H1 (cell line): ENCODE measurements at regions not wholly inside any gene's neighbourhood (a gene's known extent, or its start where the extent isn't known, plus 50 kb on each side); places are given as distances from the start of the nearest gene placed in this dataset.

Source experiments
- CTCF ChIA-PET: fragments of 300-600 bp; sonication (Branson Sonifier 250); formaldehyde crosslinking; loops from one replicate; lab custom pipeline; 2021; ENCODE audit not compliant: partially characterized antibody; lab: Charles Lee
- POLR2A ChIA-PET: fragments of 300-600 bp; sonication (Branson Sonifier 250); formaldehyde crosslinking; loops from one replicate; lab custom pipeline; 2021; ENCODE audit warnings: inconsistent platforms; ENCODE audit not compliant: partially characterized antibody; lab: Charles Lee
- DNase-seq, 2 experiments: peaks; one replicate each; pipeline versions ENCODE4 v3.0.0 to v3.0.0-alpha.2; 2010 to 2022; ENCODE audit warnings: low spot score in 2 of 2, low read depth in 1 of 2, mixed read lengths in 1 of 2
- FAIRE-seq: peaks from 2 replicates; lab custom pipeline; 2011; peaks lifted over from hg19 to GRCh38; lab: Jason Lieb, UNC
- H2AFZ ChIP-seq: 2 replicates; pipeline ENCODE4 v1.8.1; 2012; ENCODE audit warnings: low read length, inconsistent platforms
- H2AK5ac ChIP-seq: 2 replicates; pipeline ENCODE4 v1.6.1; 2013; ENCODE audit warnings: low read depth, low read length
- H2BK120ac ChIP-seq: replicated peaks from 2 replicates; pipeline ENCODE3; 2013; ENCODE audit warnings: low read depth, low read length, inconsistent platforms
- H2BK12ac ChIP-seq: 2 replicates; pipeline ENCODE4 v1.6.1; 2013; ENCODE audit warnings: low read depth, low read length
- H2BK15ac ChIP-seq: 2 replicates; pipeline ENCODE4 v1.6.1; 2013; ENCODE audit warnings: low read length
- H2BK20ac ChIP-seq: 2 replicates; pipeline ENCODE4 v1.6.1; 2013; ENCODE audit warnings: low read length
- H2BK5ac ChIP-seq: 2 replicates; pipeline ENCODE4 v1.6.1; 2013; ENCODE audit warnings: low read depth, low read length
- H3K14ac ChIP-seq: 2 replicates; pipeline ENCODE4 v1.6.1; 2013; ENCODE audit warnings: inconsistent platforms; ENCODE audit not compliant: insufficient read length
- H3K18ac ChIP-seq: 2 replicates; pipeline ENCODE4 v1.6.1; 2013; ENCODE audit warnings: low read length; ENCODE audit errors: extremely low read depth
- H3K23ac ChIP-seq: 2 replicates; pipeline ENCODE4 v1.6.1; 2013; ENCODE audit warnings: inconsistent platforms; ENCODE audit not compliant: insufficient read length
- H3K23me2 ChIP-seq: 2 replicates; pipeline ENCODE4 v1.6.1; 2013; ENCODE audit warnings: low read depth, low read length
- H3K27ac ChIP-seq: 2 replicates; pipeline ENCODE4 v1.6.1; 2011; ENCODE audit warnings: low read depth, low read length, inconsistent platforms
- H3K27me3 ChIP-seq, 4 experiments: replicated peaks in 1 of 4; 1 replicate in 1 of 4; 2 replicates in 3 of 4; pipeline versions ENCODE4 v1.6.1 to v1.8.1; 2011 to 2013; ENCODE audit warnings: low read length in 3 of 4, mild to moderate bottlenecking in 3 of 4, inconsistent platforms in 2 of 4, mixed read lengths in 2 of 4, moderate library complexity in 1 of 4; ENCODE audit not compliant: control insufficient read depth in 3 of 4, insufficient read depth in 3 of 4; ENCODE audit errors: extremely low read depth in 1 of 4
- H3K36me3 ChIP-seq, 4 experiments: 2 replicates each; pipeline versions ENCODE4 v1.6.1 to v1.8.1; 2011 to 2013; ENCODE audit warnings: mild to moderate bottlenecking in 4 of 4, low read length in 3 of 4, moderate library complexity in 2 of 4, control low read depth in 1 of 4, inconsistent platforms in 1 of 4; ENCODE audit not compliant: insufficient read depth in 4 of 4, control insufficient read depth in 2 of 4
- H3K4ac ChIP-seq: replicated peaks from 2 replicates; pipeline ENCODE3; 2013; ENCODE audit warnings: low read length, low read depth, mixed read lengths, inconsistent platforms; ENCODE audit not compliant: insufficient read length
- H3K4me1 ChIP-seq, 4 experiments: replicated peaks in 1 of 4; 1 replicate in 1 of 4; 2 replicates in 3 of 4; pipeline versions ENCODE4 v1.6.1 to v1.8.1; 2011 to 2013; ENCODE audit warnings: low read length in 3 of 4, inconsistent platforms in 2 of 4, mixed read lengths in 1 of 4; ENCODE audit not compliant: insufficient read depth in 4 of 4, control insufficient read depth in 3 of 4
- H3K4me2 ChIP-seq, 2 experiments: 2 replicates each; pipeline versions ENCODE4 v1.6.1 to v1.8.1; 2011 to 2013; ENCODE audit warnings: low read depth in 2 of 2, low read length in 2 of 2, control low read depth in 1 of 2, inconsistent platforms in 1 of 2, mild to moderate bottlenecking in 1 of 2; ENCODE audit not compliant: insufficient read depth in 1 of 2
- H3K4me3 ChIP-seq, 4 experiments: fragments of 200-600, 300-600 bp in 1 of 4; sonication (generic), shearing (Covaris generic), sonication (Bioruptor Twin) in 1 of 4; 2 replicates each; pipeline versions ENCODE4 v1.5.1 to v1.8.1; 2011 to 2016; ENCODE audit warnings: low read length in 4 of 4, low read depth in 3 of 4, control low read depth in 2 of 4, inconsistent platforms in 2 of 4, mild to moderate bottlenecking in 2 of 4, mixed read lengths in 1 of 4, moderate library complexity in 1 of 4; ENCODE audit not compliant: insufficient read depth in 2 of 4; ENCODE audit errors: extremely low read depth in 1 of 4
- H3K56ac ChIP-seq: replicated peaks from 2 replicates; pipeline ENCODE3; 2013; ENCODE audit warnings: low read depth, mild to moderate bottlenecking, mixed read lengths, low read length, inconsistent platforms; ENCODE audit not compliant: insufficient read length
- H3K79me1 ChIP-seq: 2 replicates; pipeline ENCODE4 v1.6.1; 2013; ENCODE audit warnings: low read depth, low read length, control low read depth
- H3K79me2 ChIP-seq, 2 experiments: 2 replicates each; pipeline versions ENCODE4 v1.6.1 to v1.8.1; 2012 to 2013; ENCODE audit warnings: low read length in 2 of 2, mild to moderate bottlenecking in 2 of 2, inconsistent platforms in 1 of 2; ENCODE audit not compliant: insufficient read depth in 2 of 2, control insufficient read depth in 1 of 2
- H3K9ac ChIP-seq, 4 experiments: replicated peaks in 1 of 4; 1 replicate in 1 of 4; 2 replicates in 3 of 4; pipeline versions ENCODE4 v1.6.1 to v1.8.1; 2011 to 2013; ENCODE audit warnings: low read depth in 3 of 4, low read length in 3 of 4, control low read depth in 2 of 4, mild to moderate bottlenecking in 2 of 4, moderate library complexity in 2 of 4, inconsistent platforms in 1 of 4; ENCODE audit errors: extremely low read depth in 1 of 4
- H3K9me3 ChIP-seq, 2 experiments: 2 replicates each; pipeline versions ENCODE4 v1.6.1 to v1.8.1; 2012 to 2013; ENCODE audit warnings: mild to moderate bottlenecking in 2 of 2, moderate library complexity in 2 of 2, control low read depth in 1 of 2, inconsistent platforms in 1 of 2, low read depth in 1 of 2, low read length in 1 of 2, mixed read lengths in 1 of 2; ENCODE audit not compliant: insufficient read depth in 2 of 2
- H4K20me1 ChIP-seq, 2 experiments: replicated peaks in 1 of 2; 2 replicates each; pipeline versions ENCODE3 to v1.8.1; 2011 to 2013; ENCODE audit warnings: inconsistent platforms in 2 of 2, low read length in 2 of 2, mild to moderate bottlenecking in 1 of 2; ENCODE audit not compliant: insufficient read depth in 2 of 2, control insufficient read depth in 1 of 2
- H4K5ac ChIP-seq: 2 replicates; pipeline ENCODE4 v1.6.1; 2013; ENCODE audit warnings: low read length, low read depth, mixed read lengths, inconsistent platforms; ENCODE audit not compliant: insufficient read length
- H4K8ac ChIP-seq: 2 replicates; pipeline ENCODE4 v1.8.0; 2013; ENCODE audit warnings: mild to moderate bottlenecking, moderate library complexity, low read length, inconsistent platforms; ENCODE audit not compliant: insufficient read depth; ENCODE audit errors: extremely low read depth
- H4K91ac ChIP-seq: replicated peaks from 2 replicates; pipeline ENCODE3; 2013; ENCODE audit warnings: low read length, mixed read lengths, inconsistent platforms; ENCODE audit not compliant: insufficient read length
- EP300 ChIP-seq, 2 experiments: IDR thresholded peaks; 1 replicate in 1 of 2; 2 replicates in 1 of 2; pipeline ENCODE4 v1.6.1; 2011 to 2012; ENCODE audit warnings: low read depth in 2 of 2, low read length in 2 of 2, mild to moderate bottlenecking in 2 of 2, borderline replicate concordance in 1 of 2, inconsistent platforms in 1 of 2, moderate library complexity in 1 of 2
- RAD21 ChIP-seq, 2 experiments: IDR thresholded peaks in 1 of 2; conservative IDR thresholded peaks in 1 of 2; 2 replicates each; pipeline ENCODE4 v1.6.1; 2011; ENCODE audit warnings: low read depth in 2 of 2, low read length in 2 of 2, improper control_type of control experiment in 1 of 2, inconsistent platforms in 1 of 2, mild to moderate bottlenecking in 1 of 2, moderate library complexity in 1 of 2
- SP1 ChIP-seq: IDR thresholded peaks from 2 replicates; pipeline ENCODE4 v1.6.1; 2011; ENCODE audit warnings: low read depth, low read length
- WGBS, 2 experiments: shearing (Covaris generic) in 1 of 2; methylation state at CpG; one replicate each; pipeline versions ENCODE4 v1.1.6 to v1.1.7; 2013 to 2015; ENCODE audit warnings: low lambda C conversion rate in 2 of 2, mixed read lengths in 2 of 2, inconsistent platforms in 1 of 2, low coverage in 1 of 2, missing lambda C conversion rate in 1 of 2; ENCODE audit not compliant: insufficient replicate concordance in 2 of 2, insufficient coverage in 1 of 2, insufficient read length in 1 of 2; ENCODE audit errors: extremely low coverage in 1 of 2, missing lambda C conversion rate in 1 of 2; 5-methylcytosine and 5-hydroxymethylcytosine counted together
- TF ChIP-seq, protein P1 (sequence below), 3 experiments: IDR thresholded peaks; 1 replicate in 2 of 3; 2 replicates in 1 of 3; pipeline versions ENCODE4 v1.5.1 to v1.6.1; 2011; ENCODE audit warnings: low read length in 3 of 3, mild to moderate bottlenecking in 3 of 3, inconsistent platforms in 2 of 3, low read depth in 1 of 3, moderate library complexity in 1 of 3; ENCODE audit not compliant: insufficient read depth in 1 of 3; ENCODE audit errors: control extremely low read depth in 1 of 3

DNA sequence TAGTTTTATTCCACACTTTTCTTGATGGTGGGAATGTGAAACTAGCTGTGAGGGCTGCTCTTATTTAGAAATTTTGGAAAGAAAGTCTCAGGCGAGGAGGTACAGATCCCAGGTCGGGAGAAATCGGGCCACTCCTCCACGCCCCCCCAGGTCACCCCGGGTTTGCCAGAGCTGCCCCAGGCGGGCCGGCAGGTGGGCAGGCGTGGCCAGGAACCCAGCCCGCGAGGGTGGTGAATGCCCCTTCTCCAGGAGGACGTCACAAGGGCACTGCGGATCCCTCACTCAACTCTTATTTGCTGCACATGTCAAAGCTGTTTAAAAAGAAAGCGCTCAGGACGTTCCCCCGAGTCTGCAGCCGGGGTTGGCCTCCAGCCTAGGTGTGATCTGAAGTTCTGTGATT, 60.5 kb upstream of the SLCO4A1 start:
- H3K36me3 ChIP-seq, result no peaks in the 10 kb centered on the region
- FAIRE-seq (no peak), DNase-seq (no peak)
- no peak overlapping the region for H4K8ac ChIP-seq
- H2AK5ac ChIP-seq, result no peak overlapping the region
- no peak overlapping the region for H2BK5ac ChIP-seq
- no peak overlapping the region for H3K4me3 ChIP-seq
- H3K79me2 ChIP-seq, result no peaks in the 10 kb centered on the region
- no peak overlapping the region for H3K56ac ChIP-seq
- H2BK120ac ChIP-seq, result no peak overlapping the region
- no peak overlapping the region for H3K4me2 ChIP-seq
- no peak overlapping the region for H4K5ac ChIP-seq
- H3K27ac ChIP-seq, result no peak overlapping the region
- no peak overlapping the region for H3K23ac ChIP-seq
- peaks cover 0 to 15% (median 4%) of the 10 kb centered on the region in 4 experiments; a peak in 5 of 7 replicates for H3K4me1 ChIP-seq
- H4K91ac ChIP-seq, result no peak overlapping the region
- no peak overlapping the region for H3K9ac ChIP-seq
- H3K27me3 ChIP-seq, result no peaks in the 10 kb centered on the region
- ChIA-PET POLR2A (no interaction called here), CTCF (interaction anchor here (0.8 to 1.6 kb wide), 4 partner anchors 24 to 241 kb away, joined by 3 to 11 read pairs (median 3); no protein-coding TSS in a partner anchor)
- 73% methylated on average over 16 of the region's 16 CpGs; no CpG with 5 or more reads in 1 of the 2 experiments for WGBS, 2 experiments
- no peaks in the 10 kb centered on the region for H3K79me1 ChIP-seq
- no peak overlapping the region for H2BK15ac ChIP-seq
- no peak overlapping the region for H3K14ac ChIP-seq
- H3K9me3 ChIP-seq, result no peaks in the 10 kb centered on the region
- H2BK20ac ChIP-seq, result no peak overlapping the region
- H2BK12ac ChIP-seq, result no peak overlapping the region
- H4K20me1 ChIP-seq, result peaks cover 0 to 3% of the 10 kb centered on the region in 2 experiments
- no peak overlapping the region for H3K18ac ChIP-seq
- H3K4ac ChIP-seq, result no peak overlapping the region
- H3K23me2 ChIP-seq, result no peaks in the 10 kb centered on the region
- H2AFZ ChIP-seq, result no peak overlapping the region
- no peak for TF ChIP-seq RAD21 (IDR thresholded peaks at IDR 0.05 in 1 of 2, conservative IDR thresholded peaks at IDR 0.05 in 1 of 2; ENCODE audit: low read depth in 2 of 2, low read length in 2 of 2)
- TF ChIP-seq EP300 (IDR thresholded peaks at IDR 0.05; ENCODE audit: borderline replicate concordance in 1 of 2, low read depth in 2 of 2, low read length in 2 of 2), result no peak
- TF ChIP-seq, protein P1, sequence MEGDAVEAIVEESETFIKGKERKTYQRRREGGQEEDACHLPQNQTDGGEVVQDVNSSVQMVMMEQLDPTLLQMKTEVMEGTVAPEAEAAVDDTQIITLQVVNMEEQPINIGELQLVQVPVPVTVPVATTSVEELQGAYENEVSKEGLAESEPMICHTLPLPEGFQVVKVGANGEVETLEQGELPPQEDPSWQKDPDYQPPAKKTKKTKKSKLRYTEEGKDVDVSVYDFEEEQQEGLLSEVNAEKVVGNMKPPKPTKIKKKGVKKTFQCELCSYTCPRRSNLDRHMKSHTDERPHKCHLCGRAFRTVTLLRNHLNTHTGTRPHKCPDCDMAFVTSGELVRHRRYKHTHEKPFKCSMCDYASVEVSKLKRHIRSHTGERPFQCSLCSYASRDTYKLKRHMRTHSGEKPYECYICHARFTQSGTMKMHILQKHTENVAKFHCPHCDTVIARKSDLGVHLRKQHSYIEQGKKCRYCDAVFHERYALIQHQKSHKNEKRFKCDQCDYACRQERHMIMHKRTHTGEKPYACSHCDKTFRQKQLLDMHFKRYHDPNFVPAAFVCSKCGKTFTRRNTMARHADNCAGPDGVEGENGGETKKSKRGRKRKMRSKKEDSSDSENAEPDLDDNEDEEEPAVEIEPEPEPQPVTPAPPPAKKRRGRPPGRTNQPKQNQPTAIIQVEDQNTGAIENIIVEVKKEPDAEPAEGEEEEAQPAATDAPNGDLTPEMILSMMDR (IDR thresholded peaks at IDR 0.05; ENCODE audit: control extremely low read depth in 1 of 3, insufficient read depth in 1 of 3, low read depth in 1 of 3, low read length in 3 of 3), result no peak
- TF ChIP-seq SP1, result no peak
